Neural cell (in vitro differentiated cells): ENCODE measurements at regions not wholly inside any gene's neighbourhood (a gene's known extent, or its start where the extent isn't known, plus 50 kb on each side); places are given as distances from the start of the nearest gene placed in this dataset.

ENCODE experiments used
- H2AFZ ChIP-seq: fragments of 200-600, 300-800 bp; sonication (generic), shearing (Covaris generic); 2 replicates; pipeline ENCODE4 v1.6.0; 2014; ENCODE audit warnings: low read depth, mild to moderate bottlenecking, antibody characterized with exemption, low read length, moderate library complexity
- H3F3A ChIP-seq: fragments of 200-600 bp; shearing (Covaris generic); 2 replicates; pipeline ENCODE4 v1.6.1; 2016; ENCODE audit warnings: mild to moderate bottlenecking, moderate library complexity, mixed read lengths, antibody characterized with exemption, low read length; ENCODE audit not compliant: insufficient read depth, poor library complexity, severe bottlenecking
- H3K27ac ChIP-seq: fragments of 200-600, 300-800 bp; sonication (generic), shearing (Covaris generic); 2 replicates; pipeline ENCODE4 v1.5.1; 2014; ENCODE audit warnings: mild to moderate bottlenecking, low read length, moderate library complexity
- H3K27me3 ChIP-seq: fragments of 300-800, 200-600 bp; sonication (generic), shearing (Covaris generic); 2 replicates; pipeline ENCODE4 v1.6.0; 2014; ENCODE audit warnings: mild to moderate bottlenecking, low read depth, low read length, moderate library complexity; ENCODE audit not compliant: insufficient read depth
- H3K36me3 ChIP-seq: fragments of 300-800, 200-600 bp; sonication (generic), shearing (Covaris generic); 2 replicates; pipeline ENCODE4 v1.5.1; 2014; ENCODE audit warnings: mild to moderate bottlenecking, antibody characterized with exemption, low read length, moderate library complexity; ENCODE audit not compliant: insufficient read depth
- H3K4me2 ChIP-seq: fragments of 300-800, 200-600 bp; sonication (generic), shearing (Covaris generic); 2 replicates; pipeline ENCODE4 v1.6.0; 2014; ENCODE audit warnings: mild to moderate bottlenecking, low read length
- H3K4me3 ChIP-seq: fragments of 300-800, 200-600 bp; sonication (generic), shearing (Covaris generic); 2 replicates; pipeline ENCODE4 v1.5.1; 2014; ENCODE audit warnings: mild to moderate bottlenecking, low read length, moderate library complexity
- H3K79me2 ChIP-seq: fragments of 200-600 bp; shearing (Covaris generic); replicated peaks from 2 replicates; pipeline ENCODE4 v1.6.0; 2014; ENCODE audit warnings: mild to moderate bottlenecking, low read length, moderate library complexity; ENCODE audit not compliant: insufficient read depth
- H3K9ac ChIP-seq: fragments of 300-800, 200-600 bp; sonication (generic), shearing (Covaris generic); 2 replicates; pipeline ENCODE4 v1.6.1; 2016; ENCODE audit warnings: mild to moderate bottlenecking, low read length, mixed read lengths
- H3K9me2 ChIP-seq: fragments of 200-600 bp; shearing (Covaris generic); 2 replicates; pipeline ENCODE4 v1.6.1; 2016; ENCODE audit warnings: mild to moderate bottlenecking, low read length, mixed read lengths; ENCODE audit not compliant: insufficient read depth
- H3K9me3 ChIP-seq: fragments of 200-600, 300-800 bp; sonication (generic), shearing (Covaris generic); 2 replicates; pipeline ENCODE4 v1.6.1; 2016; ENCODE audit warnings: mild to moderate bottlenecking, mixed run types, low read length, moderate library complexity, mixed read lengths
- H4K20me1 ChIP-seq: fragments of 200-600 bp; shearing (Covaris generic); 2 replicates; pipeline ENCODE4 v1.6.1; 2016; ENCODE audit warnings: mild to moderate bottlenecking, mixed run types; ENCODE audit not compliant: insufficient read depth
- CTCF ChIP-seq: fragments of 450-650 bp; IDR thresholded peaks from 2 replicates; pipeline ENCODE4 v1.5.1; 2014; ENCODE audit warnings: antibody characterized with exemption, mild to moderate bottlenecking, moderate library complexity; ENCODE audit not compliant: poor library complexity, severe bottlenecking
- EP300 ChIP-seq: fragments of 450-650 bp; conservative IDR thresholded peaks from 2 replicates; pipeline ENCODE4 v1.6.1; 2014; ENCODE audit warnings: antibody characterized with exemption, mild to moderate bottlenecking, moderate library complexity; ENCODE audit not compliant: poor library complexity, severe bottlenecking
- EZH2 ChIP-seq: fragments of 200-600, 300-800 bp; shearing (Covaris generic), sonication (generic); IDR thresholded peaks from 2 replicates; pipeline ENCODE4 v1.6.1; 2014; ENCODE audit warnings: antibody characterized with exemption, low read length, borderline replicate concordance, mild to moderate bottlenecking; ENCODE audit not compliant: insufficient read depth, poor library complexity, severe bottlenecking
- MXI1 ChIP-seq: fragments of 450-650 bp; conservative IDR thresholded peaks from 2 replicates; pipeline ENCODE4 v1.6.1; 2014; ENCODE audit warnings: antibody characterized with exemption, mild to moderate bottlenecking; ENCODE audit not compliant: poor library complexity, severe bottlenecking
- POLR2AphosphoS5 ChIP-seq: IDR thresholded peaks from 2 replicates; pipeline ENCODE4 v1.6.1; 2012
- RAD21 ChIP-seq: fragments of 450-650 bp; conservative IDR thresholded peaks from 2 replicates; pipeline ENCODE4 v1.6.1; 2014; ENCODE audit warnings: antibody characterized with exemption, mild to moderate bottlenecking, moderate library complexity
- REST ChIP-seq: IDR thresholded peaks from 2 replicates; pipeline ENCODE4 v1.6.1; 2012; ENCODE audit warnings: borderline replicate concordance
- SMC3 ChIP-seq: fragments of 450-650 bp; conservative IDR thresholded peaks from 2 replicates; pipeline ENCODE4 v1.6.1; 2014; ENCODE audit warnings: antibody characterized with exemption, mild to moderate bottlenecking, moderate library complexity; ENCODE audit not compliant: poor library complexity
- TAF1 ChIP-seq: IDR thresholded peaks from 2 replicates; pipeline ENCODE4 v1.6.1; 2012; ENCODE audit warnings: low read depth

- Histone ChIP-seq H3K27ac (no peak overlapping the region), H3K36me3 (no peaks in the 10 kb centered on the region), H2AFZ (no peak overlapping the region), H3K9ac (no peak overlapping the region), H3K9me2 (no peaks in the 10 kb centered on the region), H3K27me3 (no peaks in the 10 kb centered on the region), H3F3A (no peaks in the 10 kb centered on the region), H3K79me2 (no peaks in the 10 kb centered on the region), H3K4me3 (no peak overlapping the region), H3K4me2 (no peak overlapping the region), H3K9me3 (no peaks in the 10 kb centered on the region), H4K20me1 (no peaks in the 10 kb centered on the region)
- TF ChIP-seq CTCF (peak; percentile 43), SMC3 (peak; percentile 44), RAD21 (peak; percentile 49), POLR2AphosphoS5 (no peak)
Observed at GRCh38 chr2:194166818-194167217, 1490.2 kb upstream of the SLC39A10 start.

- H3K9me2 ChIP-seq: no peaks in the 10 kb centered on the region
- H3K9me3 ChIP-seq: peaks cover 6% of the 10 kb centered on the region
- no peak overlapping the region for H3K4me3 ChIP-seq
- no peak overlapping the region for H3K9ac ChIP-seq
- no peak overlapping the region for H3K27ac ChIP-seq
- H4K20me1 ChIP-seq: no peaks in the 10 kb centered on the region
- H3K79me2 ChIP-seq: no peaks in the 10 kb centered on the region
- no peak for TF ChIP-seq REST
- TF ChIP-seq EZH2: no peak
- no peak for TF ChIP-seq RAD21
- TF ChIP-seq POLR2AphosphoS5: no peak
- TF ChIP-seq TAF1: no peak
- TF ChIP-seq MXI1: no peak
- TF ChIP-seq CTCF: no peak
- TF ChIP-seq SMC3: no peak
- no peak for TF ChIP-seq EP300
- no peak overlapping the region for H2AFZ ChIP-seq
- H3K4me2 ChIP-seq: no peak overlapping the region
- no peaks in the 10 kb centered on the region for H3K36me3 ChIP-seq
- H3K27me3 ChIP-seq: no peaks in the 10 kb centered on the region
- no peaks in the 10 kb centered on the region for H3F3A ChIP-seq
Observed at GRCh38 chr2:194155431-194155830, 1501.6 kb upstream of the SLC39A10 start.
